Body of pancreas (tissue), 4 donors: ENCODE measurements at regions not wholly inside any gene's neighbourhood (a gene's known extent, or its start where the extent isn't known, plus 50 kb on each side); places are given as distances from the start of the nearest gene placed in this dataset.
"Not testable (repeated sequence)": the region's sequence is repeated elsewhere in the genome, so short reads cannot be mapped to it uniquely, and the experiment has no call there.

Experiments
- ATAC-seq: fragments of 150-250 bp; one replicate; pipeline ENCODE4 v1.9.1; 2016
- DNase-seq, 4 donors: peaks; one replicate each; pipeline ENCODE4 v3.0.0-alpha.2; 2019
- H3K27ac ChIP-seq, 4 donors: fragments of 200-600 bp; sonication (generic); 1 replicate in 3 of 4; 2 replicates in 1 of 4; pipeline versions ENCODE4 v1.5.1 to v1.6.1; 2016 to 2019; ENCODE audit warnings: mild to moderate bottlenecking in 1 of 4, mixed read lengths in 1 of 4, moderate library complexity in 1 of 4
- H3K27me3 ChIP-seq, 2 donors: fragments of 200-600 bp; sonication (generic); one replicate each; pipeline ENCODE4 v1.6.0; 2016; ENCODE audit warnings: mild to moderate bottlenecking in 1 of 2
- H3K36me3 ChIP-seq, 2 donors: fragments of 200-600 bp; sonication (generic); replicated peaks in 1 of 2; 2 replicates each; pipeline ENCODE4 v1.5.1; 2016; ENCODE audit warnings: low read depth in 2 of 2; ENCODE audit not compliant: insufficient read depth in 1 of 2
- H3K4me1 ChIP-seq: fragments of 200-600 bp; sonication (generic); one replicate; pipeline ENCODE4 v1.6.0; 2016
- H3K4me3 ChIP-seq, 2 donors: fragments of 200-600 bp; sonication (generic); 1 replicate in 1 of 2; 2 replicates in 1 of 2; pipeline ENCODE4 v1.5.1; 2016 to 2019
- H3K9me3 ChIP-seq, 3 donors: fragments of 200-600 bp; sonication (generic); 1 replicate in 2 of 3; 2 replicates in 1 of 3; pipeline ENCODE4 v1.5.1; 2016
- POLR2A ChIP-seq, 3 donors: fragments of 450-650 bp; IDR thresholded peaks; one replicate each; pipeline ENCODE4 v1.6.1; 2016; ENCODE audit warnings: antibody characterized with exemption in 3 of 3, mild to moderate bottlenecking in 2 of 3
- WGBS, 2 donors: methylation state at CpG; one replicate each; pipeline ENCODE4 v1.1.5; 2017; 5-methylcytosine and 5-hydroxymethylcytosine counted together
- intact Hi-C: fragments of 100-400 bp; cut with DNase I; formaldehyde crosslinking; loops from one replicate; pipeline ENCODE4 v1.15.1; 2023
- TF ChIP-seq, protein P1 (sequence below), 7 experiments: fragments of 450-650 bp in 4 of 7; fragments of 200-600 bp in 3 of 7; sonication (generic) in 3 of 7; IDR thresholded peaks; one replicate each; pipeline ENCODE4 v1.5.1; 2016 to 2019; ENCODE audit warnings: antibody characterized with exemption in 7 of 7

DNA sequence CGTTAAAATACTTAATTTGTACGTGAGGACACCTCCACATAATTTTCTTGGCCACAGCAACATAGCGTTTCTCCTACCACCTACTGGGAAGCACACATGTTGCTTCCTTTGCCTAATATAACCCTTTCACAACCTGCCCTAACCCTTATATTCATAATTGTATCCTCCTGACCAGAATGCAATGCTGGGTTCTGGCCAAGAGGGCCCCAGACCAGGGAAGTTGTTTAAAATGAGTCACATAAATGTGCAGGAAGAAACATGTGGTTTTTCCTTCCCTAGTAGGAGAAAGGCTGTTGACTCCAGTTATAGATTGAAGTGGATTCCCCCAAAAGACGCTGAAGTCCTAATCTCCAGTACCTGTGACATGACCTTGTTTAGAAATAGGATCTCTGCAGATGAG, 187.3 kb downstream of the NUFIP1 start:
- no peaks in the 10 kb centered on the region for H3K36me3 ChIP-seq
- TF ChIP-seq, protein P1, sequence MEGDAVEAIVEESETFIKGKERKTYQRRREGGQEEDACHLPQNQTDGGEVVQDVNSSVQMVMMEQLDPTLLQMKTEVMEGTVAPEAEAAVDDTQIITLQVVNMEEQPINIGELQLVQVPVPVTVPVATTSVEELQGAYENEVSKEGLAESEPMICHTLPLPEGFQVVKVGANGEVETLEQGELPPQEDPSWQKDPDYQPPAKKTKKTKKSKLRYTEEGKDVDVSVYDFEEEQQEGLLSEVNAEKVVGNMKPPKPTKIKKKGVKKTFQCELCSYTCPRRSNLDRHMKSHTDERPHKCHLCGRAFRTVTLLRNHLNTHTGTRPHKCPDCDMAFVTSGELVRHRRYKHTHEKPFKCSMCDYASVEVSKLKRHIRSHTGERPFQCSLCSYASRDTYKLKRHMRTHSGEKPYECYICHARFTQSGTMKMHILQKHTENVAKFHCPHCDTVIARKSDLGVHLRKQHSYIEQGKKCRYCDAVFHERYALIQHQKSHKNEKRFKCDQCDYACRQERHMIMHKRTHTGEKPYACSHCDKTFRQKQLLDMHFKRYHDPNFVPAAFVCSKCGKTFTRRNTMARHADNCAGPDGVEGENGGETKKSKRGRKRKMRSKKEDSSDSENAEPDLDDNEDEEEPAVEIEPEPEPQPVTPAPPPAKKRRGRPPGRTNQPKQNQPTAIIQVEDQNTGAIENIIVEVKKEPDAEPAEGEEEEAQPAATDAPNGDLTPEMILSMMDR (IDR thresholded peaks at IDR 0.05) = no peak
- no peak for TF ChIP-seq POLR2A (IDR thresholded peaks at IDR 0.05)
- no peak overlapping the region for H3K4me3 ChIP-seq
- DNase-seq = no peak
- no peaks in the 10 kb centered on the region for H3K27me3 ChIP-seq
- no peaks in the 10 kb centered on the region for H3K9me3 ChIP-seq
- H3K4me1 ChIP-seq = peaks cover 17% of the 10 kb centered on the region
- intact Hi-C loops = no loop called here
- 75 to 77% methylated on average over 4 of the region's 4 CpGs for WGBS, 2 donors
- ATAC-seq = no peak
- no peak overlapping the region for H3K27ac ChIP-seq

DNA sequence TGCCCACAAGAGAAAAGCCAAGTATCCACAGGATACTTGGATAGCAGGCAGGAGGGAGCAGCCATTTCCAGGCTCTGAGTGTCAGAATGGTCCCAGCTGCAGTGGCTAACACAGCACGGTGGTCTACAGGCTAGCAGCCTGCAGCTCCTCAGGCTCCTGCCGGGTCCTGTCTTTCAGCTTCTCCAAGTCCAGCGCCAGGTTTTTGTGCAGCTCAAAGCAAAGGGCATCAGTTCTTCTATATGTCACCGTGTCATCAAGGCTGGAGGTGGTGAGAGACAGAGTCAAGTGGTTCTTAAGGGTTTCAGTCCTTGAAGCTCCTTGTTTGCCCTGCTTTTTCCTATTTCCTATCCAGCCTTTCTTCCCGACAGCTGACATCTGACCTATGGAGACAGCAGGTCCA, 188.6 kb downstream of the NUFIP1 start:
- intact Hi-C loops = no loop called here
- no peak for DNase-seq
- Histone ChIP-seq H3K27me3 (no peaks in the 10 kb centered on the region), H3K4me3 (no peak overlapping the region), H3K9me3 (no peaks in the 10 kb centered on the region), H3K4me1 (peaks cover 6% of the 10 kb centered on the region), H3K36me3 (no peaks in the 10 kb centered on the region), H3K27ac (no peak overlapping the region)
- WGBS, 2 donors = 87 to 91% methylated on average over 4 to 5 of the region's 5 CpGs
- ATAC-seq = no peak
- TF ChIP-seq POLR2A (IDR thresholded peaks at IDR 0.05) = no peak
- TF ChIP-seq, protein P1 (IDR thresholded peaks at IDR 0.05) = no peak

DNA sequence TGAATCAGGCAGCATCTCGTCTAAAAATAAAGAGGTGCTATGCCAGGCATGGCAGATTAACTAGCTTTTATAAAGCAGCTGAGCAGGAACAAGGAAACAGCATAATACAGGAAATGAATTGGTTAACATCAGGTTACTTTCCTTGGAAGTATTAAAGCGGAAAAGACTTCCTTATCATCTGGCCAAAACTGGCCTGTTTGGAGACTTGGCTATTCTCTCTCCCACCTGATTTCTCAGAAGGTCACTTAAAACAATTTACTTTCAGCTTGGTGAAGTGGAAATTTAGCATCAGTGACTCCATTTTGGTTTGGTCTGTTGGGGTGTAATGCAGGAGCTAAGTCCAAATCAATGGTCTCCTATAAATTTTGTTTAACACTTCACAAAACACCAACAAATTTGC, 191.6 kb downstream of the NUFIP1 start:
- peaks cover 15% of the 10 kb centered on the region for H3K4me1 ChIP-seq
- H3K9me3 ChIP-seq = no peaks in the 10 kb centered on the region
- no peak for DNase-seq
- H3K27me3 ChIP-seq = no peaks in the 10 kb centered on the region
- ATAC-seq = peak; percentile 59
- TF ChIP-seq, protein P1 (IDR thresholded peaks at IDR 0.05) = no peak
- TF ChIP-seq POLR2A (IDR thresholded peaks at IDR 0.05) = no peak
- H3K27ac ChIP-seq = peak overlapping the region in 1 of 4 donors; percentile 57
- intact Hi-C loops = no loop called here
- no peaks in the 10 kb centered on the region for H3K36me3 ChIP-seq
- WGBS, 2 donors = 35 to 48% methylated on average over 2 of the region's 2 CpGs
- H3K4me3 ChIP-seq = no peak overlapping the region

DNA sequence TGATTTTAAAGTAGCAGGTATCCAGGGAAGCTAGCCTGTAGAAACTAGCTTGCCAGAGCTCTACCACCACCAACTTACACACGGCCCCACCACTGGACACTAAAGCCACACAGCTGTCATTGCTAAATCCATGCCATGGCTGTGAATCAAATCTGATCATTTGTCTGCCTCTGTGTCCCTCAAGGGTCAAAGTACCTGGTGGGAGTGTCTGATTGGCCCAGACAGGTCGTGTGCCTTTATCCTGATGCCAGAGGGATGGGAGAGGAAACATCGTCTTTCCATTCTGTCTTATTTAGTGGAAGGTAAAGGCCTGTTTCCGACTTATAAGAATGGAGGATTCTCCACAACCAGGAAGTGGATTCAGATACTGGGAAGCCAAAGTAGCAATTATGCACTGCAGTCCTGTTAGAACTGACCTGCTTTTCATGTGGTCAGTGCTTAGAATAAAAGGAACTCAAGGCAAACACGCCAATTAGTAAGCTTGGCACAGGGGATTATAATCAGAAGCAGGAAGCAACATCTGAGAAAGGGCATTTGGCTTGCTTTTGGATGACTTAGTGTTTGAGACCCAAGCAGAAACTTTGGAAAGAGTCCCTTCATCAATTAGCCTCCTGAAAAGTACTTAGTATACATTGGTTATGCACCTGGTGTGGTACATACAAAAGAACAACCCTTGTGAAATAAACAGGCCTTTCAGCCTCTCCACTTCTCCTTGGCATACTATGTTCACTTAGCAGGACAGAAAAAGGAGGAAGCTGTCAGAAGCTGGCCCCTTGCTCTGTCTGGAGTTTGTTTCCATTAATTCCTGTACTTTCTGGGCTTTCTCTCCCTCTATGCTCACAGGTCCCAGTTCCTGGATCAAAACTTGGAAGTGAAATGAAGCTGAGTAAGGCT, 192.4 kb downstream of the NUFIP1 start:
- peak; percentile 21 for ATAC-seq
- H3K27ac ChIP-seq = peak overlapping the region in 2 of 4 donors; percentile 2 to 57

DNA sequence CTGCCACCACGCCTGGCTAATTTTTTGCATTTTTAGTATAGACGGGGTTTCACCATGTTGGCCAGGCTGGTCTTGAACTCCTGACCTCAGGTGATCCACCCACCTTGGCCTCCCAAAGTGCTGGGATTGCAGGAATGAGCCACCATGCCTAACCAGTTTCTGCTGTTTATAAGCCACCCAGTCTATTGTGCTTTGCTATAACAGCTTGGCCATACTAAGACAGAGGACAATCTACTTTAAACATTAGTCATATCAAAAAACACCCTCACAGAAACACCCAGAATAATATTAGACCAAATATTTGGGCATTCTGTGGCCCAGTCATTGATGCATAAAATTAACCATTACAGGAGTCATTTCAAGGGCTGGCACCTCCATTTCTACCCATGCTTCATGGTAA, 193.2 kb downstream of the NUFIP1 start:
- H3K4me1 ChIP-seq = peaks cover 15% of the 10 kb centered on the region
- WGBS, 2 donors = 100% methylated on average over 2 of the region's 2 CpGs
- H3K27me3 ChIP-seq, intact Hi-C loops, DNase-seq, H3K4me3 ChIP-seq, H3K36me3 ChIP-seq, ATAC-seq, H3K27ac ChIP-seq, H3K9me3 ChIP-seq: not testable (repeated sequence)

More for the DNA sequence above, 192.4 kb downstream of the NUFIP1 start:
- Histone ChIP-seq H3K4me1 (peaks cover 15% of the 10 kb centered on the region), H3K36me3 (no peaks in the 10 kb centered on the region), H3K27me3 (no peaks in the 10 kb centered on the region), H3K9me3 (no peaks in the 10 kb centered on the region), H3K4me3 (no peak overlapping the region)
- intact Hi-C loops = no loop called here
- 60 to 70% methylated on average over 5 of the region's 5 CpGs for WGBS, 2 donors
- DNase-seq = no peak
- TF ChIP-seq, protein P1 (IDR thresholded peaks at IDR 0.05) = no peak
- no peak for TF ChIP-seq POLR2A (IDR thresholded peaks at IDR 0.05)
